KBM-7 (cell line): ENCODE measurements at regions not wholly inside any gene's neighbourhood (a gene's known extent, or its start where the extent isn't known, plus 50 kb on each side); places are given as distances from the start of the nearest gene placed in this dataset.
"Not testable (repeated sequence)": the region's sequence is repeated elsewhere in the genome, so short reads cannot be mapped to it uniquely, and the experiment has no call there.

Source experiments
- DNase-seq: peaks from one replicate; pipeline ENCODE4 v3.0.0-alpha.2; 2015
- in situ Hi-C: fragments of 300-500 bp; cut with MboI; formaldehyde crosslinking; loops from 2 replicates; pipeline ENCODE4 v1.14.3; 2020; ENCODE audit warnings: low sequenced_read_pairs, low pct_unique_long_range_greater_than_20kb, mixed read lengths

GRCh38 chr17:30597776-30598288, 120.6 kb downstream of the GOSR1 start:
- no peak for DNase-seq

DNA sequence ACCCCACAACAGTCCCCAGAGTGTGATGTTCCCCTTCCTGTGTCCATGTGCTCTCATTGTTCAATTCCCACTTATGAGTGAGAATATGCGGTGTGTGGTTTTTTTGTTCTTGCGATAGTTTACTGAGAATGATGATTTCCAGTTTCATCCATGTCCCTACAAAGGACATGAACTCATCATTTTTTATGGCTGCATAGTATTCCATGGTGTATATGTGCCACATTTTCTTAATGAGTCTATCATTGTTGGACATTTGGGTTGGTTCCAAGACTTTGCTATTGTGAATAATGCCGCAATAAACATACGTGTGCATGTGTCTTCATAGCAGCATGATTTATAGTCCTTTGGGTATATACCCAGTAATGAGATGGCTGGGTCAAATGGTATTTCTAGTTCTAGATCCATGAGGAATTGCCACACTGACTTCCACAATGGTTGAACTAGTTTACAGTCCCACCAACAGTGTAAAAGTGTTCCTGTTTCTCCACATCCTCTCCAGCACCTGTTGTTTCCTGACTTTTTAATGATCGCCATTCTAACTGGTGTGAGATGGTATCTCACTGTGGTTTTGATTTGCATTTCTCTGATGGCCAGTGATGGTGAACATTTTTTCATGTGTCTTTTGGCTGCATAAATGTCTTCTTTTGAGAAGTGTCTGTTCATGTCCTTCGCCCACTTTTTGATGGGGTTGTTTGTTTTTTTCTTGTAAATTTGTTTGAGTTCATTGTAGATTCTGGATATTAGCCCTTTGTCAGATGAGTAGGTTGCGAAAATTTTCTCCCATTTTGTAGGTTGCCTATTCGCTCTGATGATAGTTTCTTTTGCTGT, 120.0 kb downstream of the GOSR1 start:
- not testable (repeated sequence) for DNase-seq

More at GRCh38 chr17:30597776-30598288, 120.6 kb downstream of the GOSR1 start:
- in situ Hi-C loops, result no loop called here

GRCh38 chr17:30594953-30595371, 117.8 kb downstream of the GOSR1 start:
- in situ Hi-C loops, DNase-seq: not testable (repeated sequence)

More for the DNA sequence above, 120.0 kb downstream of the GOSR1 start:
- in situ Hi-C loops, result not testable (repeated sequence)

DNA sequence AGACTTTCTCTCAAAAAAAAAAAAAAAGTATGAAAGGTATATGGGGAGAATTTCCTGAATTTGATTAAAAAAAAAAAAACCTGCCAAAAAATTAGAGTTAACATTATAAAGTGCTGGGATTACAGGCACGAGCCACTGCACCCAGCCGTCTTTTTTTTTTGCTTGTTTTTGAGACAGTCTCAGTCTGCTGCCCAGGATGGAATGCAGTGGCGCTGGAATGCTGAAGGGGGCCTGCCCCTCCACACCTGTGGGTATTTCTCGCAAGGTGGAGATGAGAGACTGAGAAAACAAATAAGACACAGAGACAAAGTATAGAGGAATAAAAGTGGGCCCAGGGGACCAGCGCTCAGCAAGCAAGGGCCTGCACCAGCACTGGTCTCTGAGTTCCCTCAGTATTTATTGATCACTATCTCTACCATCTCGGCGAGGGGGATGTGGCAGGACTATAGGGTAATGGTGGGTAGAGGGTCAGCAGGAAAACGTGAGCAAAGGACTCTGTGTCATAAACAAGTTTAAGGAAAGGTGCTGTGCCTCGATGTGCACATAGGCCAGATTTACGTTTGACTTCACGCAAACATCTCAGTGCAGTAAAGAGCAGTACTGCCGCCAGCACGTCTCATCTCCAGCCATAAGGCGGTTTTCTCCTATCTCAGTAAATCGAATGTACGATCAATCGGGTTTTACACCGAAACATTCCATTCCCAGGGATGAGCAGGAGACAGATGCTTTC, 117.2 kb downstream of the GOSR1 start:
- DNase-seq, result no peak
- in situ Hi-C loops, result no loop called here

DNA sequence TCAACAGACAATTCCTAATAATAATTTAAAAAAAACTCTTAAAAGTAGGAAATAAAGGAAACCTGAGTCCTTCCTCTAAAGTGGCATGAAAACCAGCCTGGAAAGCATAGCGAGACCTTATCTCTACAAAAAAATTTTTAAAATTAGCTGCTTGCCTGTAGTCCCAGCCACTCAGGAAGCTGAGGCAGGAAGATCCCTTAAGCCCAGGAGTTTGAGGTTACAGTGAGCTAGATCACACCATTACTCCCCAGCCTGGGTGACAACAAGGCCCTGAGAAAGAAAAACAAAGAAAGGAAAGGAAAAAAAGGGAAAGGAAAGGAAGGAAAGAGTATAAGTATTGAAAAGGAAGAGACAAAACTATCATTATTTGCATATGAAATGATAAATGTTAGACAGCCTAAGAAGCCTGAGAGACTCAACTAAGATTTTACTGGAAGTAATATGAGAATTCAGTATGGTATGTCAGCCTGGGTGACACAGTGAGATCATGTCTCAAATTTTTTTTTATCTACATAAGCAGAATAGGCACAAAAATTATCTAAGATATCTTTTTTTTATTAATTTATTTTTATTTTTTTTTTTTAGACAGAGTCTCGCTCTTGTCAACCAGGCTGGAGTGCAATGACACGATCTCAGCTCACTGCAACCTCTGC, 113.0 kb downstream of the GOSR1 start:
- in situ Hi-C loops, result no loop called here

GRCh38 chr17:30589431-30589830, 112.2 kb downstream of the GOSR1 start:
- no peak for DNase-seq
- in situ Hi-C loops, result no loop called here

More for the DNA sequence above, 113.0 kb downstream of the GOSR1 start:
- peak; percentile 53 for DNase-seq

- DNase-seq, result no peak
- in situ Hi-C loops, result no loop called here
Observed at GRCh38 chr17:30588798-30589247, 111.6 kb downstream of the GOSR1 start.

- no peak for DNase-seq
- in situ Hi-C loops, result no loop called here
Observed at GRCh38 chr17:30586818-30587595, 109.8 kb downstream of the GOSR1 start.

GRCh38 chr17:30584810-30585209, 107.6 kb downstream of the GOSR1 start:
- in situ Hi-C loops, result no loop called here
- DNase-seq, result no peak

GRCh38 chr17:30580916-30581315, 103.7 kb downstream of the GOSR1 start:
- DNase-seq, result no peak

DNA sequence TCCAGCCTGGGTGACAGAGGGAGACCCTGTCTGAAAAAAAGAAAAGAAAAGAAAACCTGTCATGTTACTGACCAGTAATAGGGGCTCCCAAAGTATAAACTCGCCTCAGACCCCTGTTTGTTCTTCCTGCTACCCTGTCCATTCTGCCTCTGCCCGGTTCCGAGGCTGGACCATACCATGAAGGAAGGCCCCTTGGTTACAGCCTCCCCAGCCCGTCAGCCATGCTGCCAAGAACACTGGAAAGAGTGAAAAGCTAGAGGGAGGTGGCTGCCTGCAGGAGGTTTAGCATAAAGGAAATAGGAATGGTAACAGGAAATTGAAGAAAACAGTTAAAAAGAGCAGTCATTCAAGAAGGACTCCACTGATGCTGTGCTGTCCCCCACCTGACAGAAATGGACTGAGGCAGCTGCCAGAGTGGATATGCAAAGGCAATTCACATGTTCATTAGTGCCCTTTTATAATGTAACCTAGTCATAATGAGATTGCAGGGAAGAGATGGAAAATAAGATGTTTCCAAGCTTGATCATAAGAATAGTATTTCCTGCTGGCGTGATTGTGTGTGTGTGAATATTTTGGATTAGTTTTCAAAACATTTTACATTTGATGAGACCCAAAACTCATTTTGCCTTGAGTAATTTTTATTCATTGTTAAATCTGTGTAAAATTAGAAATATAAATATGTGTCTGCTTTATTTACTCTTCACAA, 102.6 kb downstream of the GOSR1 start:
- in situ Hi-C loops, result no loop called here
- DNase-seq, result no peak

More at GRCh38 chr17:30580916-30581315, 103.7 kb downstream of the GOSR1 start:
- in situ Hi-C loops, result no loop called here

- DNase-seq, in situ Hi-C loops: not testable (repeated sequence)
Observed at GRCh38 chr17:30578015-30578717, 101.0 kb downstream of the GOSR1 start.
